ENCODE measurements at regions not wholly inside any gene's neighbourhood (a gene's known extent, or its start where the extent isn't known, plus 50 kb on each side); places are given as distances from the start of the nearest gene placed in this dataset.

DNA sequence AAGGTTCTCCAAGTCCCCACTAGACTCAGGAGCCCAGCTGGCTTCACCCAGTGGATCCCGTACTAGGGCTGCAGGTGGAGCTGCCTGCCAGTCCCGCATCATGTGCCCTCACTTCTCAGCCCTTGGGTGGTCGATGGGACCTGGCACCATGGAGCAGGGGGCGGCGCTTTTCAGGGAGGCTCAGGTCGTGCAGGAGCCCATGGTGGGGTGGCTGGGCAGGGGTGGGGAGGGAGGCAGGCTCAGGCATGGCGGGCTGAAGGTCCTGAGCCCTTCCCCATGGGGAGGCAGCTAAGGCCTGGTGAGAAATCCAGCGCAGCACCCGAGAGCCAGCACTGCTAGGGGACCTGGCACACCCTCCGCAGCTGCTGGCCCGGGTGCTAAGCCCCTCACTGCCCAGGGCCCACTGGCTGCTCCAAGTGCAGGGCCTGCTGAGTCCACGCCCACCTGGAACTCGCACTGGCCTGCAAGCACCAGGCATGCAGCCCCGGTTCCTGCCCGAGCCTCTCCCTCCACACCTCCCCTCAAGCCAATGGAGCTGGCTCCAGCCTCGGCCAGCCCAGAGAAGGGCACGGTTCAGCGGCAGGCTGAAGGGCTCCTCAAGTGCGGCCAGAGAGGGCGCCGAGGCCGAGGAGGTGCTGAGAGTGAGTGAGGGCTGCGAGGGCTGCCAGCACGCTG lies 72.7 kb upstream of the SLIT2 start:
- Histone ChIP-seq H3K4me3 (ENCODE audit: low read depth, low read length) (no peak overlapping the region), H3K36me3 (ENCODE audit: control insufficient read depth, insufficient read depth, low read length) (no peaks in the 10 kb centered on the region), H3K27me3 (replicated peaks; ENCODE audit: control insufficient read depth, insufficient read depth, low read length) (no peaks in the 10 kb centered on the region), H3K9me3 (no peaks in the 10 kb centered on the region), H3K4me1 (no peaks in the 10 kb centered on the region)
- BruUV-seq (replicated peaks) = no TSS peak
- DNase-seq = no peak
- Mint-ChIP-seq H3K36me3 (ENCODE audit: insufficient read depth, unreplicated experiment) (no peaks in the 10 kb centered on the region), H3K27me3 (ENCODE audit: insufficient read depth, unreplicated experiment) (no peaks in the 10 kb centered on the region), H3K9me3 (ENCODE audit: unreplicated experiment) (no peaks in the 10 kb centered on the region), H3K27ac (ENCODE audit: unreplicated experiment) (no peak overlapping the region), H3K4me3 (ENCODE audit: unreplicated experiment) (no peak overlapping the region), H3K4me1 (ENCODE audit: low read depth, unreplicated experiment) (no peaks in the 10 kb centered on the region)
- CTCF ChIA-PET = no interaction called here
- intact Hi-C loops (cut with micrococcal nuclease; ENCODE audit: unreplicated experiment) = no loop called here
- TF ChIP-seq, protein P1, sequence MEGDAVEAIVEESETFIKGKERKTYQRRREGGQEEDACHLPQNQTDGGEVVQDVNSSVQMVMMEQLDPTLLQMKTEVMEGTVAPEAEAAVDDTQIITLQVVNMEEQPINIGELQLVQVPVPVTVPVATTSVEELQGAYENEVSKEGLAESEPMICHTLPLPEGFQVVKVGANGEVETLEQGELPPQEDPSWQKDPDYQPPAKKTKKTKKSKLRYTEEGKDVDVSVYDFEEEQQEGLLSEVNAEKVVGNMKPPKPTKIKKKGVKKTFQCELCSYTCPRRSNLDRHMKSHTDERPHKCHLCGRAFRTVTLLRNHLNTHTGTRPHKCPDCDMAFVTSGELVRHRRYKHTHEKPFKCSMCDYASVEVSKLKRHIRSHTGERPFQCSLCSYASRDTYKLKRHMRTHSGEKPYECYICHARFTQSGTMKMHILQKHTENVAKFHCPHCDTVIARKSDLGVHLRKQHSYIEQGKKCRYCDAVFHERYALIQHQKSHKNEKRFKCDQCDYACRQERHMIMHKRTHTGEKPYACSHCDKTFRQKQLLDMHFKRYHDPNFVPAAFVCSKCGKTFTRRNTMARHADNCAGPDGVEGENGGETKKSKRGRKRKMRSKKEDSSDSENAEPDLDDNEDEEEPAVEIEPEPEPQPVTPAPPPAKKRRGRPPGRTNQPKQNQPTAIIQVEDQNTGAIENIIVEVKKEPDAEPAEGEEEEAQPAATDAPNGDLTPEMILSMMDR (IDR thresholded peaks at IDR 0.05; ENCODE audit: insufficient read depth in 1 of 2, low read depth in 1 of 2, low read length in 1 of 2, severe bottlenecking in 1 of 2, unreplicated experiment in 1 of 2) = no peak
- POLR2A ChIA-PET = no interaction called here

DNA sequence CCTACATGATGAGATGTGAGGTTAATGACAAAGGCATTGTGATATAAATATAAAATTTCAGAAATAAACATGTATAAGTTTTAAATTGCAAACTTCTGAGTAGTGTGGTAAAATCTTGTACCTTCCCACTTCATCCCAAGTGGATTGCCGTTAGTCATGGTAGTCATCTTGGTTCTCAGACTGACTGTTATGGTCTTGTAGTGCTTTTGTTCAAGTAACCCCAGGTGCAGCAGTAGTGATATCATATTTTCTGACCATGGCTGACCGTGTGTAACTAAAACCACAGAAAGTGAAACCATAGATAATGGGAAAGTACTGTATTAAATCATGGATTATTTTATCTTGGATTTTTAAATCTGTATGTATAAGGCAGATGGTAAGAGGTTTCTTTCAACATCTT lies 74.8 kb upstream of the SLIT2 start:
- POLR2A ChIA-PET = no interaction called here
- H3K27me3 Mint-ChIP-seq (ENCODE audit: insufficient read depth, unreplicated experiment) = no peaks in the 10 kb centered on the region

DNA sequence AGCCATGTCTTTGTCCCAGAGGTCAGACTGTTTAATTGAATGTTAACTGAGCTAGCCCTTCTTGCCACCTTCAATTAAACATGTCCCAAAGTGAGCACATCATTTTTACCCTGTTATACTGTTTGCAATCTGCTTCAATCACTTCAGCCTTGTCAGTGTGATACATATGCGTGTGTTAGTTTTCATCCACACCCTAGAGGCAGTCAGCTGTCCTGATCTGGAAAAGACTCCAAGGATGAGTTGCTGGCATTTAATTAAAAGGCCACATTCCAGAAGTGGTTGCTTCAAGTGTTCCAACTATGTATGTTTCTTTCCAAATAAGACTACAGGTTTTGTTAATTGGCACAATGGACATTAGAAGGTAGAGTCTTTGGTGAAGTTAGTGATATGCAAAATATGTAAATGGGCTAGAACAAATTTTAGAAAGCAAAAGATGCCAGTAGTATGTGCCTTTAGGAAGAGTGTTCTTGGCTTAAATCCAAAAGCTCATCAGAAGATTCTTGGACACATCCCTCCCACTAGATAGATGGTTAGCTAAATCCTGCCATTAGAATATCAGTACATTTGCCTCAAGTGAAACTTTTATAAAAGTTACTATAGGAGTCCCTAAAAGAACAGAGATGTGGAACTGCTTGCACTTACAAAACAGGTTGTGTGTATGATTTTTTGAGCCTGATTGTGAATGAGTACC lies 79.5 kb upstream of the SLIT2 start:
- Mint-ChIP-seq H3K36me3 (ENCODE audit: insufficient read depth, unreplicated experiment) (no peaks in the 10 kb centered on the region), H3K4me1 (ENCODE audit: low read depth, unreplicated experiment) (no peaks in the 10 kb centered on the region), H3K27me3 (ENCODE audit: insufficient read depth, unreplicated experiment) (no peaks in the 10 kb centered on the region), H3K9me3 (ENCODE audit: unreplicated experiment) (no peaks in the 10 kb centered on the region), H3K27ac (ENCODE audit: unreplicated experiment) (no peak overlapping the region), H3K4me3 (ENCODE audit: unreplicated experiment) (no peak overlapping the region)
- Histone ChIP-seq H3K27me3 (replicated peaks; ENCODE audit: control insufficient read depth, insufficient read depth, low read length) (no peaks in the 10 kb centered on the region), H3K36me3 (ENCODE audit: control insufficient read depth, insufficient read depth, low read length) (no peaks in the 10 kb centered on the region), H3K4me1 (no peaks in the 10 kb centered on the region), H3K4me3 (ENCODE audit: low read depth, low read length) (no peak overlapping the region), H3K9me3 (no peaks in the 10 kb centered on the region)
- BruUV-seq (replicated peaks) = no TSS peak
- POLR2A ChIA-PET = no interaction called here
- DNase-seq = no peak
- TF ChIP-seq, protein P1 (IDR thresholded peaks at IDR 0.05; ENCODE audit: insufficient read depth in 1 of 2, low read depth in 1 of 2, low read length in 1 of 2, severe bottlenecking in 1 of 2, unreplicated experiment in 1 of 2) = no peak
- CTCF ChIA-PET = no interaction called here
- intact Hi-C loops (cut with micrococcal nuclease; ENCODE audit: unreplicated experiment) = no loop called here

More for the DNA sequence above, 74.8 kb upstream of the SLIT2 start:
- BruUV-seq (replicated peaks) = no TSS peak
- H3K9me3 Mint-ChIP-seq (ENCODE audit: unreplicated experiment) = no peaks in the 10 kb centered on the region
- no peaks in the 10 kb centered on the region for H3K4me1 Mint-ChIP-seq (ENCODE audit: low read depth, unreplicated experiment)
- no peak overlapping the region for H3K27ac Mint-ChIP-seq (ENCODE audit: unreplicated experiment)
- H3K4me3 Mint-ChIP-seq (ENCODE audit: unreplicated experiment) = no peak overlapping the region
- Histone ChIP-seq H3K4me1 (no peaks in the 10 kb centered on the region), H3K27me3 (replicated peaks; ENCODE audit: control insufficient read depth, insufficient read depth, low read length) (no peaks in the 10 kb centered on the region), H3K4me3 (ENCODE audit: low read depth, low read length) (no peak overlapping the region), H3K9me3 (no peaks in the 10 kb centered on the region), H3K36me3 (ENCODE audit: control insufficient read depth, insufficient read depth, low read length) (no peaks in the 10 kb centered on the region)
- CTCF ChIA-PET = no interaction called here
- TF ChIP-seq, protein P1 (IDR thresholded peaks at IDR 0.05; ENCODE audit: insufficient read depth in 1 of 2, low read depth in 1 of 2, low read length in 1 of 2, severe bottlenecking in 1 of 2, unreplicated experiment in 1 of 2) = no peak
- intact Hi-C loops (cut with micrococcal nuclease; ENCODE audit: unreplicated experiment) = no loop called here
- DNase-seq = no peak
- no peaks in the 10 kb centered on the region for H3K36me3 Mint-ChIP-seq (ENCODE audit: insufficient read depth, unreplicated experiment)

All from Caco-2 (cell line).